Activated CD8-positive, alpha-beta memory T cell treated with anti-CD3 and anti-CD28 coated beads for 1 hour (primary cell): ENCODE measurements at regions not wholly inside any gene's neighbourhood (a gene's known extent, or its start where the extent isn't known, plus 50 kb on each side); places are given as distances from the start of the nearest gene placed in this dataset.

ENCODE experiments used
- DNase-seq, 2 donors: peaks; one replicate each; pipeline ENCODE4 v3.0.0-alpha.2; 2020; ENCODE audit warnings: low read depth in 1 of 2; ENCODE audit errors: extremely low read depth in 1 of 2

GRCh38 chr19:30719189-30719998 lies 347.2 kb downstream of the ZNF536 start:
- DNase-seq = no peak

GRCh38 chr19:30718707-30719106 lies 346.5 kb downstream of the ZNF536 start:
- DNase-seq = no peak

GRCh38 chr19:30718014-30718413 lies 345.8 kb downstream of the ZNF536 start:
- no peak for DNase-seq

GRCh38 chr19:30717381-30717780 lies 345.2 kb downstream of the ZNF536 start:
- no peak for DNase-seq

GRCh38 chr19:30712431-30713337 lies 340.5 kb downstream of the ZNF536 start:
- no peak for DNase-seq

GRCh38 chr19:30711826-30712225 lies 339.6 kb downstream of the ZNF536 start:
- no peak for DNase-seq

GRCh38 chr19:30711296-30711695 lies 339.1 kb downstream of the ZNF536 start:
- DNase-seq = no peak

GRCh38 chr19:30710721-30711120 lies 338.5 kb downstream of the ZNF536 start:
- DNase-seq = no peak

GRCh38 chr19:30708416-30709178 lies 336.4 kb downstream of the ZNF536 start:
- DNase-seq = no peak

GRCh38 chr19:30704771-30705330 lies 332.7 kb downstream of the ZNF536 start:
- DNase-seq = no peak

GRCh38 chr19:30703645-30704044 lies 331.5 kb downstream of the ZNF536 start:
- no peak for DNase-seq

GRCh38 chr19:30701178-30701577 lies 329.0 kb downstream of the ZNF536 start:
- no peak for DNase-seq

GRCh38 chr19:30699871-30700280 lies 327.7 kb downstream of the ZNF536 start:
- DNase-seq = no peak

- DNase-seq = no peak
Measured at GRCh38 chr19:30696514-30696913, 324.3 kb downstream of the ZNF536 start.

- no peak for DNase-seq
Measured at GRCh38 chr19:30695171-30695875, 323.1 kb downstream of the ZNF536 start.

GRCh38 chr19:30694156-30694755 lies 322.1 kb downstream of the ZNF536 start:
- no peak for DNase-seq

- no peak for DNase-seq
Measured at GRCh38 chr19:30692879-30693503, 320.8 kb downstream of the ZNF536 start.

- no peak for DNase-seq
Measured at GRCh38 chr19:30692181-30692811, 320.1 kb downstream of the ZNF536 start.

GRCh38 chr19:30691819-30692166 lies 319.6 kb downstream of the ZNF536 start:
- DNase-seq = no peak
